ENCODE measurements at regions not wholly inside any gene's neighbourhood (a gene's known extent, or its start where the extent isn't known, plus 50 kb on each side); places are given as distances from the start of the nearest gene placed in this dataset.

- Histone ChIP-seq H3K27ac (ENCODE audit: insufficient read length, low read depth, low read length) (no peak overlapping the region), H3K79me1 (ENCODE audit: insufficient read depth, low read depth, low read length, poor library complexity, severe bottlenecking) (no peaks in the 10 kb centered on the region), H3K14ac (ENCODE audit: insufficient read depth, low read length) (no peak overlapping the region), H3T11ph (ENCODE audit: low read length) (no peak overlapping the region), H4K91ac (ENCODE audit: insufficient read length, low read depth, low read length) (no peak overlapping the region), H2BK15ac (ENCODE audit: low read depth, low read length) (no peak overlapping the region), H3K9ac (ENCODE audit: extremely low read depth, insufficient read length, low read length) (no peak overlapping the region), H3K79me2 (ENCODE audit: insufficient read depth, low read length) (no peaks in the 10 kb centered on the region), H2AK5ac (ENCODE audit: insufficient read length, low read length) (no peak overlapping the region), H3K23ac (ENCODE audit: insufficient read length, low read depth, low read length) (no peak overlapping the region), H3K4me1 (ENCODE audit: insufficient read depth, low read length) (no peaks in the 10 kb centered on the region), H4K8ac (replicated peaks; ENCODE audit: insufficient read length, low read depth, low read length) (no peak overlapping the region), H3K23me2 (ENCODE audit: insufficient read length, low read depth, low read length, poor library complexity, severe bottlenecking) (peaks cover 2% of the 10 kb centered on the region), H3K4me2 (ENCODE audit: insufficient read depth, insufficient read length, low read length) (no peak overlapping the region), H3K18ac (ENCODE audit: insufficient read length, low read depth, low read length) (no peak overlapping the region), H4K20me1 (ENCODE audit: control insufficient read depth, insufficient read depth, insufficient read length) (no peaks in the 10 kb centered on the region), H3K4ac (ENCODE audit: low read depth, low read length) (no peak overlapping the region), H2AFZ (ENCODE audit: low read length) (no peak overlapping the region), H3K27me3 (ENCODE audit: insufficient read depth, low read length) (no peaks in the 10 kb centered on the region), H3K9me3 (ENCODE audit: control insufficient read depth, low read depth, low read length) (no peaks in the 10 kb centered on the region), H2BK5ac (ENCODE audit: insufficient read length, low read length) (no peak overlapping the region), H4K5ac (ENCODE audit: insufficient read length, low read depth, low read length) (no peak overlapping the region), H2BK120ac (ENCODE audit: low read depth, low read length, poor library complexity, severe bottlenecking) (no peak overlapping the region), H2BK12ac (ENCODE audit: insufficient read length, low read depth, low read length) (no peak overlapping the region), H3K56ac (ENCODE audit: insufficient read length, low read depth, low read length) (no peak overlapping the region), H2BK20ac (ENCODE audit: low read depth, low read length, poor library complexity, severe bottlenecking) (no peak overlapping the region)
- Mint-ChIP-seq H3K4me3 (no peak overlapping the region), H3K27ac (no peak overlapping the region), H3K27me3 (ENCODE audit: low read depth) (peaks cover 2% of the 10 kb centered on the region), H3K36me3 (ENCODE audit: insufficient read depth in 1 of 3, low read depth in 3 of 3) (no peaks in the 10 kb centered on the region), H3K4me1 (peaks cover 29 to 39% of the 10 kb centered on the region in 2 experiments), H3K9me3 (no peaks in the 10 kb centered on the region; a peak in 1 of 5 replicates)
- DNase-seq = no peak
- no peak for TF ChIP-seq CTCF (conservative IDR thresholded peaks at IDR 0.05)
- WGBS (ENCODE audit: extremely low coverage, insufficient read length, low lambda C conversion rate) = no CpG with 5 or more reads among the region's 3 CpGs
Observed at GRCh38 chr18:10064267-10064666, 150.5 kb downstream of the VAPA start.

All from H9 (cell line).